HG02884 (cell line): ENCODE measurements at regions not wholly inside any gene's neighbourhood (a gene's known extent, or its start where the extent isn't known, plus 50 kb on each side); places are given as distances from the start of the nearest gene placed in this dataset.

ENCODE experiments used
- ATAC-seq: cut with Tn5 transposase; IDR thresholded peaks from one replicate; pipeline ENCODE4 v1.9.1; 2021; ENCODE audit warnings: mild to moderate bottlenecking, moderate library complexity; ENCODE audit not compliant: unreplicated experiment

GRCh38 chr4:115376866-115377265, 263.4 kb upstream of the NDST4 start:
- ATAC-seq, result no peak

DNA sequence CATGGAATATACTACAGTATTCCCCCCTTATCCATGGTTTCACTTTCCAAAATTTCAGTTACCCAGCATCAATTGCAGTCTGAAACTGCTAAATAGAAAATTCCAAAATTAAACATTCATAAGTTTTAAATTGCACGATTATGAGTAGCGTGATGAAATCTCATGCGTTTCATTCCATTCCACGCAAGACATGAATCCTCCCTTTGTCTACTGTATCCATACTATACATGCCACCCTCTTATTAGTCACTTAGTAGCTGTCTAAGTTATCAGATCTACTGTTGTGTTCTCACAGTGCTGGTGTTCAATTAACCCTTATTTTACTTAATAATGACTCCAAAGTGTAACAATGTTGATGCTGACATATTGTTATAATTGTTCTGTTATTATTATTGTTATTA, 261.2 kb upstream of the NDST4 start:
- ATAC-seq, result no peak

- ATAC-seq, result no peak
Observed at GRCh38 chr4:115370490-115370889, 257.1 kb upstream of the NDST4 start.

DNA sequence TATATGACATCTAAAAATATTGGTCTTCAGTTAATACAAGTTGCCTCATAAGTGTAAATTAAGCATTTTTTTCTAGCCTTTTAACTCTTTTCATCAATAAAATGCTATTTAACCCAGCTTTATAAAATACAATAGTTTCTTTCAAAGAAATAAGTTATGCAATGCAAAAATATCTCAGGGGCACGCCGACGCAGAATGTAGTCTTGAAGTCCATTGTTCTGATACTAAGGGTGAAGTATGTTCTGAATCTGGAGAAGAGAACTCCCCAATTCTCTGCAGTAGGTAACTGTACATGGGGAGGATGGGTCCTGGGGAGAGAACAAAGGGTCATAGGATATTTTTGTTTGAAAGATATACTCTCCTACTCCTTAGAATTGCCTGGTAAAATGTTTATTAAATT, 256.6 kb upstream of the NDST4 start:
- ATAC-seq, result no peak

GRCh38 chr4:115366390-115366789, 253.0 kb upstream of the NDST4 start:
- no peak for ATAC-seq

- ATAC-seq, result no peak
Observed at GRCh38 chr4:115365185-115365584, 251.8 kb upstream of the NDST4 start.

- no peak for ATAC-seq
Observed at GRCh38 chr4:115361781-115362180, 248.4 kb upstream of the NDST4 start.

DNA sequence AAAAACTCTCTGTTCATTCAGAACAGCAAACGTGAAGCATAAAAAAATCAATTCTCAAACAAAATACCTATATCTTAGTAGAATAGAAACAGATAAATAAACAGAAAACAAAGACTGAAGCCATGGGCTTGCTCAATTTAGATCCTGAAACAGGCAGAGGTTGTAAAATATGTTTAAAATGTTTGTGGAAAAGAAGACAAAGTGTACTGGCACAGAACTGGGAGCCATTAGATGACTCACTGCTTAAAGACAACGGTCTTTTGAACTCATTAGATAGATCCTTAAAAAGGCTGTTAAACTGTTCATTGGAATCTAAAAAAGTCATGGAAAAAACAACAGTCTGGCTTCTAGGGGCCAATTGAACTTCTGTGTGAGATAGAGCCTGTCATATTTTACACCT, 247.0 kb upstream of the NDST4 start:
- no peak for ATAC-seq

GRCh38 chr4:115357776-115358175, 244.4 kb upstream of the NDST4 start:
- no peak for ATAC-seq

GRCh38 chr4:115356176-115356575, 242.8 kb upstream of the NDST4 start:
- no peak for ATAC-seq

DNA sequence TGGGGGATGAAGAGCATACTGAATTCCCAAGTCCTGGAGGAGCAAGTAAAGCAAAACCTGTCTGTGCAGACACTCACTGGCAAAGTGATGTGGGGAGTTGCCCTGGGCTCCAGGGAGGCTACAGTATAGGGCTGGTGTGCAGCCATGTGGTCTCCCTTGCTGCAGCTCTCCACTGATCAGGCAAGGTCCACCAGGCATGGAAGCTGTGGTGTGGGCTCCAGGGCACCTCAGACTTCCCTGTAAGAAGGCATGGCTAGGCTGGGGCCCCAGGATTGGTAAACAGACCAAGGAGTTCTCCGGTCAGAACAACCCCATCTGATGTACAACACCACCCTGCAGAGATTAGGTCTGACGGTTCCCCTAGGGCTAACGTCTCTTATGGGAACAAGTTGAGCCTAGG, 241.9 kb upstream of the NDST4 start:
- ATAC-seq, result no peak

GRCh38 chr4:115353370-115353769, 239.9 kb upstream of the NDST4 start:
- ATAC-seq, result no peak

- ATAC-seq, result no peak
Observed at GRCh38 chr4:115343171-115343570, 229.8 kb upstream of the NDST4 start.

GRCh38 chr4:115334736-115335411, 221.5 kb upstream of the NDST4 start:
- peak; percentile 54 for ATAC-seq

DNA sequence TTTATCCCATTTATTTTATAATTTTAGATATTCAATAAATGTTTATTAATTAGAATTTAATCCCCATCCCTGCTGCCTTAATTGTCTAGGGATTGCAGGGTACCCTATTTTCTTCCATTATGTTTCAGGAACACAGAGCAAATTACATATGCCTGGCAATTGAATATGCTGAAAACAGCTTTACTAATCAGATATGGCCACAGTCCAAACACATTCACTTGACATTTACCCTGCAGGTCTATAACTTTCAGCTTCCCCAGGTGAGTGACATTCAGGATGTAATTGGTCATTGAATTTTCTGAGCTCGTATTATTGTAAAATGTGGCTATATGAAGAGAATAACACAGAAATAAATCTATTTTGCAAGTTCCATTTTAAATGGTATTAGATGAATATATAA, 218.7 kb upstream of the NDST4 start:
- ATAC-seq, result no peak

DNA sequence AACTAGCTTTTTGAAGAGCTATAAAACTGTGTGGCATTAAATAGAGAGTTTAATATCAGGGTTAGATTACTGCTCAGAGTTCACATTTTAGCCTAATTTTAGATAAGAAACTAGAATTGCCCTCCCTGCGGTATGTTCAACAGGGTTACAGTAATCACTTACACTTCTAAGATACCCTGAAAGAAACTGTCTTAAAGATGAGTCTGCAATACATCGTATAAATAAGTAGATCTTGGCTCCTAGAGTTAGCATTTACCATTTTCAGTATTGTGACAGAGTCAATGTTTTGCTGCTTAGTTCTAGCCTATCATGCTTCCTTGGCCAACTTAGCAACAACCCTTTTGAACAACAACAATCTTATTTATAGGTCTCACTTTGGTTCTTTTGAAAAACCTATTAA, 217.8 kb upstream of the NDST4 start:
- ATAC-seq, result no peak

GRCh38 chr4:115325836-115326235, 212.4 kb upstream of the NDST4 start:
- ATAC-seq, result no peak

DNA sequence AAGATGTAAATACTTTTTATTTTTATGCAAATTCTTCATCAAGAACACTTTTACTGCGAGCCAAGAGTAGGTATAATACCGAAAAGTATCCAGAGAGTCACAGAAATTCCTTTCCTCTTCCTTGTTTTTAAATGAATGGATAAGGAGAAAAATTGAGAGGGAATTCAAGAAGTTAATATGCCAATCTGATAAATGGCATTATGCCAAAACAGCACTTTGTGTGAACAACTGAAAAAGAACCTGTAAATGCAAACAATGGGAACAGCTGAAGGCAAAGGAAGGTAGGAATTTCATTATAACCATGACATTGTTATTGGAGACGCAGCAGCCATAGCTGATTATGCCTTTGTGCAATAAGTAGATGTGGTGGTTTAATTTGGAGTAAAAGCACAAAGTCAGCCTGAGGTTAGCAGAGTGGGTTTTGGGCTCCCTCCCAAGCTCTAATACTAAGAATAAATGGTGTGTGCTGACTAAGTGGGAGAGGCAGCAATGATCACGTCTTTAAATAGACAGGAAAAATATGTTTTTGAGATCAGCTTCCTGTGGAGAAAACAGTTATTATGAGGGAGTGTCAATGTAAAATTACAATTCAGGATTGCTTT, 209.8 kb upstream of the NDST4 start:
- ATAC-seq, result no peak

GRCh38 chr4:115315182-115315581, 201.8 kb upstream of the NDST4 start:
- no peak for ATAC-seq

GRCh38 chr4:115310641-115311040, 197.2 kb upstream of the NDST4 start:
- ATAC-seq, result no peak

DNA sequence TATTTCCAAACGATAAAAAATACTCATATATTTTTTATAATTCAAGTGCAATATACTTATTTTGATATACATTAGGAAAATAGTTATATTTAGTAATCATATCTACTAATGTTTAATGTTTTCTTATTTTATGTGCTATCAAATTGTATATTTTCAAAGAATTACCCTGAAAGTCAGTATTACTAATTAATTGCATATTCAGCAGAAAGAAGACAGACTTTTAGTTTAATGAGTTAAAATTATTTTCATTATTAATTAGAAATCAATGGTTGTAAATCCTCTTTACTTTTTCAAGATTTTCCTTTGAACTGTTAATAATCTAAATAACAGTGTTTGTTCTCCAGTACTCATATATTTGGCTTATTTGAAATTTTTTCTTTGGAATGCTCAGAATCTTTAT, 181.3 kb upstream of the NDST4 start:
- no peak for ATAC-seq

- ATAC-seq, result no peak
Observed at GRCh38 chr4:115293093-115293462, 179.7 kb upstream of the NDST4 start.
